Stimulated activated CD4-positive, alpha-beta T cell treated with anti-CD3 and anti-CD28 coated beads, Interleukin-15, amount 100 ng/mL, for 1 hour (primary cell): ENCODE measurements at regions not wholly inside any gene's neighbourhood (a gene's known extent, or its start where the extent isn't known, plus 50 kb on each side); places are given as distances from the start of the nearest gene placed in this dataset.
"Not testable (repeated sequence)": the region's sequence is repeated elsewhere in the genome, so short reads cannot be mapped to it uniquely, and the experiment has no call there.

Experiments
- DNase-seq, 2 donors: peaks; one replicate each; pipeline ENCODE4 v3.0.0-alpha.2; 2020; ENCODE audit warnings: low read depth in 1 of 2, low spot score in 1 of 2

GRCh38 chr18:67455890-67456501 is 60.5 kb downstream of the DSEL start:
- DNase-seq: no peak

DNA sequence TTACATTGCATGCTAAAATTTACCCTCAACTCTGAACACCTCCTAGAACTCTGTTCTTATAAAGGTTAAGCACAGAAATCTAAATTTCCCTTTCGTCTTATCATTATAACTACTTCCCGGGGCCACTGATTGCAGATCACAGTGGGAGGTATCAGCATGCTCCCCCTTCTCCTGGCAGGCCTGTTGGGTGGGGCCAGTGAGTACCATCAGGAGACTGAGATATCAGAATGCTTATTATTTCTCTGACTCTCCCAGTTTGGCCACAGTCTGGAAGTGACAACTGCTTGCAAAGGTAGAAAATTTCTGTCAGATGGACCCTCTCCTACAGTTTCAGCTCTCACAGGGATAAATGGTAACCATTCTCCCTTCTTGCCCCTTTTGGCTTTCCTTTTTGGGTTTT is 62.6 kb downstream of the DSEL start:
- DNase-seq: no peak

DNA sequence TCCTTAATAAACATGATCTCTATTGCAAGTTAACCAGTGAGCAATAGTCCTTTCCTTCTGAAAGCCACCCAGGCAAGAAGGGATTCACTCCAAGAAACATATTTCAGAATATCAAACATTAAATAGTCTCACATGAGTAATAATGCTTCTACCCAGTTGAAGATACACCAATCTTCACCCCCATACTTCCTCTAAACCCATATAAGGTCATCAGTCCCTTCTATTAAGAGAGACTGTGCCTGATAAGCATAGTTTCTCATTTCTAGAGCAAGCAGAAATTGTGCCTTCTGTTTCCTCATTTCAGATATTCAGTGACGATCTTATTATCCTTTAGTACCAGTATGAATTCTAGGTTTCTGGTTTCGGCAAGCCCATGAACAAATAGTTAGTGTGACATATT is 64.6 kb downstream of the DSEL start:
- DNase-seq: no peak

DNA sequence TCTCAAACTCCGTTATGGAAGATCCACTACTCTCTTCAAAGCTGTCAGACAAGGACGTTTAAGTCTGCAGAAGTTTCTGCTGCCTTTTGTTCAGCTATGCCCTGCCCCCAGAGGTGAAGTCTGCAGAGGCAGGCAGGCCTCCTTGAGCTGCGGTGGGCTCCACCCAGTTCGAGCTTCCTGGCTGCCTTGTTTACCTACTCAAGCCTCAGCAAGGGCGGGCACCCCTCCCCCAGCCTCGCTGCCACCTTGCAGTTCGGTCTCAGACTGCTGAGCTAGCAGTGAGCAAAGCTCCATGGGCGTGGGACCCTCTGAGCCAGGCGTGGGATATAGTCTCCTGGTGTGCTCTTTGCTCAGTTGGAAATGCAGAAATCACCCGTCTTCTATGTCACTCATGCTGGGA is 65.4 kb downstream of the DSEL start:
- not testable (repeated sequence) for DNase-seq

- DNase-seq: no peak
Observed at GRCh38 chr18:67433971-67434370, 82.5 kb downstream of the DSEL start.

DNA sequence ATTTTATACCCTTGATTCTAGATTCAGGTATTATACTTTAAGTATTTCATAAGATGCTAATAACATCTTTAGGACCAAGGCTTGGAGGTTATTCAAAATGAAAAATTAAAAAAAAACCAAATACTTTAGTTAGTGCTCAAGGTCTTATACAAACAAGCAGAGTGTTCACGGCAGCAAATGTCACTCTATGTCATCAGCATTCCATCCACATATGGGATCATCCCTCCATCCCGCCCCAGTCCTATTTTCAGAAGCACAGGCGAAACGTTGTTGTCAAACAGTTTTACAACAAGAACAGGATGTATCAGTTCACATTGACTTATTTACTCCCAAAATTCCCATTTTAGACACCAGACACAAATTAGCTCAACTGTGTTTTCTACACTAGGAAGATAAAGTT is 83.7 kb downstream of the DSEL start:
- no peak for DNase-seq

DNA sequence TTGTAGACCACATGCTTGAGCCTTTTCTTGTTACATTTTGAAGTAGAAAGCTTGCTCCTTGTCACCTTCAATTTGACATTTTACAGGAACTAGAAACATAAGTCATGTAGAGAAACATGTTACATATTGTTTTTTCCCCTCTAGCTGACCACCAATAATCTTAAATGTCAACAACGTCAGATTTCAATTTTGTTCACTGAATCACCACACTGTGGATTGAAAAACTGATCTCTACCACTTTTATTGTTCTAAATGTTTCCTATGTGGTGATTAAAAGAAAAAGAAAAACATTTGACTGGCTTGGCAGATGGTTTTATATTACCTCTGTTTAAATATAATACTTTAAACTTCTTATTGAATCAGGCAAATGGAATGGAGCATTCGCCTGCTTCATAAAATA is 87.7 kb downstream of the DSEL start:
- no peak for DNase-seq

DNA sequence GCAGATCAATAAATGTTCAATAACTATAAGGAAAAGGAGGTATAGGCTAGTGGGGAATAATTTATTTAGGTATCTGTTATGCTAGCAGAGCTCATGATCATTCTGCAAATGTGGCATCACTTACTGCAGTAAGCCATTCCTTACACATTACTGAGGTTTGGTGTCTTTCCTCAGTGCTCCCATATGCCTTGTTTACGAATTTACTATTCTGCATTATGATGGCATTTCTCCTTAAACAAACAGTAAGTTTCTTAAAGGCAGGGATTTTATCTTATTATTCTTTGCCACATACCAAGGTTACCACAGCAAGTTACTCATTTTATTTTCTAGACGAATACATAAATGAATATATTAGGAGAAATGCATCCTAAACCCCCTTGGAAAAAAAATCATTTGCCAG is 88.4 kb downstream of the DSEL start:
- no peak for DNase-seq

GRCh38 chr18:67426486-67426885 is 90.0 kb downstream of the DSEL start:
- no peak for DNase-seq

- no peak for DNase-seq
Observed at GRCh38 chr18:67425672-67426071, 90.8 kb downstream of the DSEL start.

GRCh38 chr18:67421651-67422050 is 94.9 kb downstream of the DSEL start:
- DNase-seq: no peak

DNA sequence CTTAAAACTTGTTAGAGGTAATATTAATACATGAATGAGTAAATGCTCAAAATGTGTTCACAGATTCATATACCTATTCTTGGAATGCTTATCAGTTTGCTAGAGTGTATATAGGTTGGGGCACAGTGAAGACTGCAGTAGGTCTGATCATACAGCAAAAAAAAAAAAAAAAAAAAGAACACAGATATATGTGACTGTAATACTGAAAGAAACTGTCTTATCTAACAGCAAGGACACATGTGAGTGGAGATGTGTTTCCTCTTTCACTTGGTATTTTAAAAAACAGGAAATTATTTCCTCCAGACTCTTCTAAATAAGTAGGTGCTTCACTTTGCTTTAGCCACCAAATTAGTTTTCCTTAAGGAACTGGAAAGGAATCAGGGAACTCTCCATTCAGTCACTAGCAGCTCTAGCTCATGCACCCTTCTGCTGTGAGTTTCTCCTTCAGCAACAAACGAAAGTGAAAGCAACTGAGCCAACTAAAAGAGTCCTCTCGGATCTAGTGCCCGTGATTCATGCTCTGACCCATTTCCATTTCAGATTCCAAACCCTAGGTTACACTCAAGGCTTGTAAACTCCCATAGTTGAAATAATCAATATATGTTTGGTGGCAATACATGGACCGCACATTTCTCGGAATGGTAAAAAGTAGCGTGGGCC is 98.5 kb downstream of the DSEL start:
- no peak for DNase-seq

GRCh38 chr18:67411116-67411515 is 105.4 kb downstream of the DSEL start:
- DNase-seq: no peak

- no peak for DNase-seq
Observed at GRCh38 chr18:67410075-67411070, 106.1 kb downstream of the DSEL start.

- DNase-seq: no peak
Observed at GRCh38 chr18:67408240-67408639, 108.3 kb downstream of the DSEL start.

DNA sequence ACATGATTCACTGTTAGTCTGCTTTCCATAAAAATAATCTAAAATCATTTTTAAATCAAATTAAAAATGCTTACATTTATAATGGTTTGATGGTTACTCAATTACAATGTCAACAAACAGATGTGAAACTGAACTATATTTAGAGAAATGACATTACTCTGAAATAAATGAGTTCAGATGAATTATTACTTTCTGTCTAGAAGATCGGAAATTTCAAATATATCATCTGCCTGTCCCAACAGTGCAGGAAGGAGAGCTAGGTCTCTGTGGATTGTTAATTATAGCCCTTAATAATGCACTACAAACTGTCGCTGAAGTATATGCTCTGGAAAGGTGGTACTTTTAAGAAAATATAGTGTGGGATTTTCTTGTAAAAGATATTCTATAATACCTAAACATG is 109.8 kb downstream of the DSEL start:
- DNase-seq: no peak

GRCh38 chr18:67402543-67402942 is 114.0 kb downstream of the DSEL start:
- no peak for DNase-seq

DNA sequence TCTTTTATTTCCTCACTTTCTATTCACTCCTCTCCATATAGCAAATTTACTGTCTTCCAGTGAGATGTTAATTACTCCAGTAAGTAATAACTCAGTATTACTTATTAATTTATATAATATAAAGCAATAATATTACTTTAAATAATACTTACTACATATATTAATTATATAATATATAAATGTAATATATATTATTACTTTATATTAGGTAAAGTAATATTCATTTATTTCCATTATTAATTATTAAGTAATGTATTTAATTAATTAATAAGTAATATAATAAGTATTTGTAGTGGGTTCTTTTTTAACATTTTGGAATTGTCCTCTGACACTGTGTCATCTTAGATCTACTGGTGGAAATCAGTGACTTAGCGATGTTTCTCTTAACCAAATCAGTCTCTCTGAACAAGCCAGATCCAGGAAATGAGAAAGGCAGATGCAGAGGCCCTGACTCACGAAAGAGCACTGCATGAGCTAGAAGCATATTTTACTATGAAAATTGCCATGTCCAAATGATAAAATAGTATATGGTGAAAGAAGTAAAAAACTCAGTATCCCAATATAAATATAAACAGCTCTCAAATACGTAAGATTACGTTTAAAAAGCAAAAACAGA is 115.9 kb downstream of the DSEL start:
- DNase-seq: no peak

DNA sequence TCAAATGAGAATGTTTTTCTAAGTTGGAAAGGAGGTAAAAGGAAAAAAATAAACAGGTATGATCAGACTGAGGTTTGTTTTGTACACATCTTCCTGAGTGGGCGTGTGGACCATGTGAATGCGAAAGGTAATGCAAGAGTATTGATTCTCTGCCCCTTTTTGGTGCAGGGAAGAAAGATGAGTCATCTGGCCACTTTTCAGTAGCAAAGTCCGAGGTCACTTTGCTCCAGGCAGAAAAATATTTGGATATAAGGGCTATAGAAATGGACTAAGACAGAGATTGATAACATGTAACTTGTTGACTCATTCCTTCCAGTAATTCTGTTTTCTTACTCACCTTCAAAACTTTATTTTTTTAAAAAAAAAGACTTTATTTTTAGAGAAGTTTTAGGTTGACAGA is 130.5 kb downstream of the DSEL start:
- DNase-seq: no peak

- no peak for DNase-seq
Observed at GRCh38 chr18:67385455-67385854, 131.1 kb downstream of the DSEL start.

DNA sequence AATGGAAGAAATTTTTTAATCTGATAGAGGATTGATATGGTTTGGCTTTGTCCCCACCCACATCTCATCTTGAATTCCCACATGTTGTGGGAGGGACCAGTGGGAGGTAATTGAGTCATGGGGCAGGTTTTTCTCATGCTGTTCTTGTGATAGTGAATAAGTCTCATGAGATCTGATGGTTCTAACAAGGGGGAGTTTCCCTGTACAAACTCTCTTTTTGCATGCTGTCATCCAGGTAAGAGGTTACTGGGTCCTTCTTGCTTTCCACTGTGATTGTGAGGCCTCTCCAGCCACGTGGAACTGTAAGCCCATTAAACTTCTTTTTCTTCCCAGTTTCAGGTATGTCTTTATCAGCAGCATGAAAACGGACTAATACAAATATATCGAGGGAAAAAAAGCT is 132.5 kb downstream of the DSEL start:
- DNase-seq: not testable (repeated sequence)
